Activated T-cell treated with anti-CD3 and anti-CD28 coated beads, Interleukin-2, amount 50 U/mL, for 4 hours (primary cell): ENCODE measurements at regions not wholly inside any gene's neighbourhood (a gene's known extent, or its start where the extent isn't known, plus 50 kb on each side); places are given as distances from the start of the nearest gene placed in this dataset.
"Not testable (repeated sequence)": the region's sequence is repeated elsewhere in the genome, so short reads cannot be mapped to it uniquely, and the experiment has no call there.

Source experiments
- ATAC-seq, 2 donors: fragments of 200-7000 bp; cut with Tn5 transposase; one replicate each; pipeline ENCODE4 v1.10.0; 2021
- DNase-seq: peaks from one replicate; pipeline ENCODE4 v3.0.0-alpha.2; 2020
- H3K27me3 Mint-ChIP-seq: one replicate; pipeline ENCODE4 v1.8.0; 2021; ENCODE audit warnings: low read depth, mixed read lengths
- H3K36me3 Mint-ChIP-seq: one replicate; pipeline ENCODE4 v1.8.0; 2022; ENCODE audit warnings: mixed read lengths; ENCODE audit not compliant: insufficient read depth
- H3K4me1 Mint-ChIP-seq: one replicate; pipeline ENCODE4 v1.8.0; 2021; ENCODE audit warnings: low read depth, mixed read lengths
- H3K4me3 Mint-ChIP-seq: one replicate; pipeline ENCODE4 v1.8.0; 2021; ENCODE audit warnings: mild to moderate bottlenecking, moderate library complexity, mixed read lengths
- H3K9me3 Mint-ChIP-seq: one replicate; pipeline ENCODE4 v1.8.0; 2021; ENCODE audit warnings: mixed read lengths

GRCh38 chr2:239839306-239839705, 185.8 kb downstream of the NDUFA10 start:
- no peak for ATAC-seq
- Mint-ChIP-seq H3K27me3 (peaks cover 16% of the 10 kb centered on the region), H3K4me1 (no peaks in the 10 kb centered on the region), H3K9me3 (peaks cover 3% of the 10 kb centered on the region), H3K36me3 (no peaks in the 10 kb centered on the region), H3K4me3 (no peak overlapping the region)
- no peak for DNase-seq

GRCh38 chr2:239836021-239836765, 188.9 kb downstream of the NDUFA10 start:
- Mint-ChIP-seq H3K4me1 (no peaks in the 10 kb centered on the region), H3K27me3 (peaks cover 4% of the 10 kb centered on the region), H3K36me3 (no peaks in the 10 kb centered on the region), H3K4me3 (no peak overlapping the region), H3K9me3 (peaks cover 3% of the 10 kb centered on the region)
- DNase-seq: no peak
- no peak for ATAC-seq

- Mint-ChIP-seq H3K9me3 (peaks cover 3% of the 10 kb centered on the region), H3K4me1 (no peaks in the 10 kb centered on the region), H3K4me3 (no peak overlapping the region), H3K36me3 (no peaks in the 10 kb centered on the region), H3K27me3 (peaks cover under 1% of the 10 kb centered on the region)
- DNase-seq: no peak
- no peak for ATAC-seq
Measured at GRCh38 chr2:239835056-239835455, 190.1 kb downstream of the NDUFA10 start.

- no peaks in the 10 kb centered on the region for H3K36me3 Mint-ChIP-seq
- H3K27me3 Mint-ChIP-seq: no peaks in the 10 kb centered on the region
- H3K4me1 Mint-ChIP-seq: no peaks in the 10 kb centered on the region
- ATAC-seq (no peak), DNase-seq (no peak)
- H3K4me3 Mint-ChIP-seq: no peak overlapping the region
- H3K9me3 Mint-ChIP-seq: peaks cover 3% of the 10 kb centered on the region
Measured at GRCh38 chr2:239834143-239834542, 191.0 kb downstream of the NDUFA10 start.

GRCh38 chr2:239833269-239834109, 191.7 kb downstream of the NDUFA10 start:
- ATAC-seq (no peak), DNase-seq (no peak)
- no peaks in the 10 kb centered on the region for H3K36me3 Mint-ChIP-seq
- peaks cover 3% of the 10 kb centered on the region for H3K9me3 Mint-ChIP-seq
- no peaks in the 10 kb centered on the region for H3K27me3 Mint-ChIP-seq
- H3K4me1 Mint-ChIP-seq: no peaks in the 10 kb centered on the region
- no peak overlapping the region for H3K4me3 Mint-ChIP-seq

GRCh38 chr2:239832490-239833268, 192.5 kb downstream of the NDUFA10 start:
- H3K36me3 Mint-ChIP-seq: no peaks in the 10 kb centered on the region
- no peak for ATAC-seq
- H3K27me3 Mint-ChIP-seq: no peaks in the 10 kb centered on the region
- H3K4me3 Mint-ChIP-seq: no peak overlapping the region
- peaks cover 3% of the 10 kb centered on the region for H3K9me3 Mint-ChIP-seq
- H3K4me1 Mint-ChIP-seq: no peaks in the 10 kb centered on the region
- DNase-seq: no peak

- no peak overlapping the region for H3K4me3 Mint-ChIP-seq
- no peaks in the 10 kb centered on the region for H3K36me3 Mint-ChIP-seq
- ATAC-seq (no peak), DNase-seq (no peak)
- H3K4me1 Mint-ChIP-seq: no peaks in the 10 kb centered on the region
- H3K9me3 Mint-ChIP-seq: peaks cover 1% of the 10 kb centered on the region
- H3K27me3 Mint-ChIP-seq: no peaks in the 10 kb centered on the region
Measured at GRCh38 chr2:239831861-239832489, 193.2 kb downstream of the NDUFA10 start.

- DNase-seq: no peak
- Mint-ChIP-seq H3K4me3 (no peak overlapping the region), H3K9me3 (no peaks in the 10 kb centered on the region), H3K4me1 (no peaks in the 10 kb centered on the region), H3K27me3 (no peaks in the 10 kb centered on the region), H3K36me3 (no peaks in the 10 kb centered on the region)
- ATAC-seq: no peak
Measured at GRCh38 chr2:239831001-239831731, 194.0 kb downstream of the NDUFA10 start.

GRCh38 chr2:239830121-239831000, 194.8 kb downstream of the NDUFA10 start:
- DNase-seq: no peak
- no peaks in the 10 kb centered on the region for H3K27me3 Mint-ChIP-seq
- no peaks in the 10 kb centered on the region for H3K36me3 Mint-ChIP-seq
- ATAC-seq: no peak
- H3K9me3 Mint-ChIP-seq: no peaks in the 10 kb centered on the region
- H3K4me3 Mint-ChIP-seq: no peak overlapping the region
- no peaks in the 10 kb centered on the region for H3K4me1 Mint-ChIP-seq

- Mint-ChIP-seq H3K4me3 (no peak overlapping the region), H3K9me3 (no peaks in the 10 kb centered on the region), H3K4me1 (no peaks in the 10 kb centered on the region), H3K27me3 (no peaks in the 10 kb centered on the region), H3K36me3 (no peaks in the 10 kb centered on the region)
- ATAC-seq: no peak
- no peak for DNase-seq
Measured at GRCh38 chr2:239829326-239829725, 195.8 kb downstream of the NDUFA10 start.

- H3K4me1 Mint-ChIP-seq, DNase-seq, H3K27me3 Mint-ChIP-seq, H3K9me3 Mint-ChIP-seq, H3K4me3 Mint-ChIP-seq, H3K36me3 Mint-ChIP-seq, ATAC-seq: not testable (repeated sequence)
Measured at GRCh38 chr2:239828973-239829275, 196.2 kb downstream of the NDUFA10 start.

GRCh38 chr2:239828192-239828972, 196.8 kb downstream of the NDUFA10 start:
- DNase-seq (no peak), ATAC-seq (no peak)
- Mint-ChIP-seq H3K36me3 (no peaks in the 10 kb centered on the region), H3K9me3 (no peaks in the 10 kb centered on the region), H3K4me1 (no peaks in the 10 kb centered on the region), H3K4me3 (no peak overlapping the region), H3K27me3 (no peaks in the 10 kb centered on the region)
